ENCODE measurements at regions not wholly inside any gene's neighbourhood (a gene's known extent, or its start where the extent isn't known, plus 50 kb on each side); places are given as distances from the start of the nearest gene placed in this dataset.
"Not testable (repeated sequence)": the region's sequence is repeated elsewhere in the genome, so short reads cannot be mapped to it uniquely, and the experiment has no call there.

- CTCF ChIA-PET = no interaction called here
- no peak for DNase-seq (ENCODE audit: extremely low spot score)
- POLR2A ChIA-PET = no interaction called here
- TF ChIP-seq BHLHE40 (IDR thresholded peaks at IDR 0.05; ENCODE audit: borderline replicate concordance) = no peak
Measured at GRCh38 chr6:67698534-67698933, 936.5 kb upstream of the ADGRB3 start.

- TF ChIP-seq SUZ12 (IDR thresholded peaks at IDR 0.05) (no peak), FOXM1 (IDR thresholded peaks at IDR 0.05; ENCODE audit: borderline replicate concordance) (no peak), BHLHE40 (IDR thresholded peaks at IDR 0.05; ENCODE audit: borderline replicate concordance) (no peak), NFRKB (IDR thresholded peaks at IDR 0.05) (no peak), FOXA1 (IDR thresholded peaks at IDR 0.05) (no peak), ZNF384 (IDR thresholded peaks at IDR 0.05) (no peak), CTBP1 (IDR thresholded peaks at IDR 0.05; ENCODE audit: borderline replicate concordance) (no peak), ARNT (IDR thresholded peaks at IDR 0.05) (no peak), ELF4 (IDR thresholded peaks at IDR 0.05) (no peak), L3MBTL2 (conservative IDR thresholded peaks at IDR 0.05) (no peak), TARDBP (IDR thresholded peaks at IDR 0.05) (no peak)
- TF ChIP-seq, protein P1, sequence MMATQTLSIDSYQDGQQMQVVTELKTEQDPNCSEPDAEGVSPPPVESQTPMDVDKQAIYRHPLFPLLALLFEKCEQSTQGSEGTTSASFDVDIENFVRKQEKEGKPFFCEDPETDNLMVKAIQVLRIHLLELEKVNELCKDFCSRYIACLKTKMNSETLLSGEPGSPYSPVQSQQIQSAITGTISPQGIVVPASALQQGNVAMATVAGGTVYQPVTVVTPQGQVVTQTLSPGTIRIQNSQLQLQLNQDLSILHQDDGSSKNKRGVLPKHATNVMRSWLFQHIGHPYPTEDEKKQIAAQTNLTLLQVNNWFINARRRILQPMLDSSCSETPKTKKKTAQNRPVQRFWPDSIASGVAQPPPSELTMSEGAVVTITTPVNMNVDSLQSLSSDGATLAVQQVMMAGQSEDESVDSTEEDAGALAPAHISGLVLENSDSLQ (IDR thresholded peaks at IDR 0.05) = no peak
- no peak for DNase-seq (ENCODE audit: extremely low spot score)
- ChIA-PET POLR2A (no interaction called here), CTCF (no interaction called here)
Measured at GRCh38 chr6:67694127-67694526, 941.0 kb upstream of the ADGRB3 start.

DNA sequence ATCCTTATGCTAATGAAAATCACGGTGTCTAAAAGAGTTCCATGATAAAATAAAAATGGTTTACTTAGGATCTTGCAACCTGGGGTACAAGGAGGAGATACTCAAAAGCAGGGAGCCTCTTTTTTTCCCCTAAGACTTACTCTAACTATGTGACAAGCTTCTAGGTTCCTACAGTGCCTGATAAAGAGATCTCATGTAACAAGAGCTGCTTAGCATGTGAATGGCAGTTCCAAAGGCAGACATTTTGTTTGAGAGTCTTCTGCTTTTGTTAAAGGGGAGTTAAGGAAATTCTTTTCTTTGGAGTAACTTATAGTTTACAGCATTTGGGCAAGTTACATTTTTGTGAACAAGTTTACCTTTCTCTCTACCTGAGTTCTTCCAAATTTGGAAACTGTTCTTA is 945.8 kb upstream of the ADGRB3 start:
- ChIA-PET POLR2A (no interaction called here), CTCF (no interaction called here)

GRCh38 chr6:67687396-67687795 is 947.7 kb upstream of the ADGRB3 start:
- ChIA-PET POLR2A (no interaction called here), CTCF (no interaction called here)
- TF ChIP-seq SP1 (IDR thresholded peaks at IDR 0.05) = no peak
- TF ChIP-seq FOXA1 (IDR thresholded peaks at IDR 0.05) = no peak
- TF ChIP-seq NFRKB (IDR thresholded peaks at IDR 0.05) = no peak
- no peak for TF ChIP-seq L3MBTL2 (conservative IDR thresholded peaks at IDR 0.05)
- TF ChIP-seq BHLHE40 (IDR thresholded peaks at IDR 0.05; ENCODE audit: borderline replicate concordance) = no peak
- no peak for TF ChIP-seq ZNF384 (IDR thresholded peaks at IDR 0.05)
- no peak for TF ChIP-seq ELF4 (IDR thresholded peaks at IDR 0.05)
- no peak for TF ChIP-seq FOXK2 (IDR thresholded peaks at IDR 0.05)
- TF ChIP-seq CTBP1 (IDR thresholded peaks at IDR 0.05; ENCODE audit: borderline replicate concordance) = no peak
- TF ChIP-seq, protein P1 (IDR thresholded peaks at IDR 0.05) = no peak
- TF ChIP-seq TARDBP (IDR thresholded peaks at IDR 0.05) = no peak
- TF ChIP-seq HDGF (IDR thresholded peaks at IDR 0.05; ENCODE audit: borderline replicate concordance) = no peak
- no peak for DNase-seq (ENCODE audit: extremely low spot score)

More for the DNA sequence above, 945.8 kb upstream of the ADGRB3 start:
- DNase-seq (ENCODE audit: extremely low spot score) = no peak
- TF ChIP-seq TARDBP (IDR thresholded peaks at IDR 0.05) (no peak), FOXK2 (IDR thresholded peaks at IDR 0.05) (no peak), HDGF (IDR thresholded peaks at IDR 0.05; ENCODE audit: borderline replicate concordance) (no peak), BHLHE40 (IDR thresholded peaks at IDR 0.05; ENCODE audit: borderline replicate concordance) (no peak), FOXM1 (IDR thresholded peaks at IDR 0.05; ENCODE audit: borderline replicate concordance) (no peak), FOXA1 (IDR thresholded peaks at IDR 0.05) (no peak), CTBP1 (IDR thresholded peaks at IDR 0.05; ENCODE audit: borderline replicate concordance) (no peak), ELF4 (IDR thresholded peaks at IDR 0.05) (no peak), L3MBTL2 (conservative IDR thresholded peaks at IDR 0.05) (no peak)
- TF ChIP-seq, protein P1 (IDR thresholded peaks at IDR 0.05) = no peak

- DNase-seq (ENCODE audit: extremely low spot score); CTCF ChIA-PET; POLR2A ChIA-PET: not testable (repeated sequence)
Measured at GRCh38 chr6:67686225-67686624, 948.9 kb upstream of the ADGRB3 start.

DNA sequence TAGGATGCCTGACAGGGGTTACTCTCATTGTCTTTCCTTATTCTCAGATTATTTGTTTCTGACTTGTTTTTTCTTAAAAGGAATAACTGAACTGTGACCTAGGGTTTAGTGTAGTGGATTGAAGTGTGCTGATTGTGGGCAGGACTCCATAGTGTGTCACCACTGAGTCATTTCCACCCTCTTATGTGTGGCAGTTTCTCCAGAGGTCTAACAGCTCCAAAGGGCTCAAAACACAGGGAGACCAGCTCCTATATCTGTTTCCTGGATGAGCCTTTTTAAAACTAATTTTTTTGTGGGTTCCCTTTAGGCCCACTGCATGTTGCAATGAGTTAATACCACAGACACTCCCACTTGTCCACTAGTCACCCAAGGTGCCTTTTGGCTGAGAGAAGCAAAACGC is 951.1 kb upstream of the ADGRB3 start:
- ChIA-PET CTCF (no interaction called here), POLR2A (no interaction called here)
- DNase-seq (ENCODE audit: extremely low spot score) = no peak
- TF ChIP-seq FOXK2 (IDR thresholded peaks at IDR 0.05) (no peak), ELF4 (IDR thresholded peaks at IDR 0.05) (no peak), CTBP1 (IDR thresholded peaks at IDR 0.05; ENCODE audit: borderline replicate concordance) (no peak), TARDBP (IDR thresholded peaks at IDR 0.05) (no peak), FOXM1 (IDR thresholded peaks at IDR 0.05; ENCODE audit: borderline replicate concordance) (no peak), SP1 (IDR thresholded peaks at IDR 0.05) (no peak), NFRKB (IDR thresholded peaks at IDR 0.05) (no peak), ZNF384 (IDR thresholded peaks at IDR 0.05) (no peak), L3MBTL2 (conservative IDR thresholded peaks at IDR 0.05) (no peak), HDGF (IDR thresholded peaks at IDR 0.05; ENCODE audit: borderline replicate concordance) (no peak), LEF1 (IDR thresholded peaks at IDR 0.05; ENCODE audit: borderline replicate concordance) (no peak), BHLHE40 (IDR thresholded peaks at IDR 0.05; ENCODE audit: borderline replicate concordance) (no peak), ARNT (IDR thresholded peaks at IDR 0.05) (no peak), SUZ12 (IDR thresholded peaks at IDR 0.05) (no peak)
- TF ChIP-seq, protein P1 (IDR thresholded peaks at IDR 0.05) = no peak
